ENCODE measurements at regions not wholly inside any gene's neighbourhood (a gene's known extent, or its start where the extent isn't known, plus 50 kb on each side); places are given as distances from the start of the nearest gene placed in this dataset.

- Histone ChIP-seq H3K9ac (ENCODE audit: low read length) (no peak overlapping the region), H3K4me1 (ENCODE audit: control insufficient read depth in 1 of 2, insufficient read depth in 2 of 2, low read length in 2 of 2) (no peaks in the 10 kb centered on the region), H3K36me3 (ENCODE audit: control insufficient read depth in 1 of 2, insufficient read depth in 2 of 2, low read length in 2 of 2) (no peaks in the 10 kb centered on the region), H3K27me3 (ENCODE audit: insufficient read depth, low read length) (no peaks in the 10 kb centered on the region; the same call in 1 of the 2 replicates), H3K27ac (ENCODE audit: low read depth, low read length) (no peak overlapping the region), H4K20me1 (ENCODE audit: insufficient read depth) (no peaks in the 10 kb centered on the region), H3K9me3 (ENCODE audit: control insufficient read depth in 1 of 2, insufficient read depth in 1 of 2, low read depth in 1 of 2, low read length in 2 of 2) (no peaks in the 10 kb centered on the region), H3K4me3 (replicated peaks in 1 of 2; ENCODE audit: low read depth in 1 of 2, low read length in 2 of 2) (no peak overlapping the region), H3K9me2 (ENCODE audit: insufficient read depth) (no peaks in the 10 kb centered on the region), H2AFZ (ENCODE audit: low read depth, low read length, poor library complexity, severe bottlenecking) (no peak overlapping the region), H3K79me2 (ENCODE audit: insufficient read depth, low read length) (no peaks in the 10 kb centered on the region), H3K4me2 (ENCODE audit: low read length) (no peak overlapping the region)
- TF ChIP-seq ZFX (IDR thresholded peaks at IDR 0.05), result no peak
- TF ChIP-seq POLR2A (IDR thresholded peaks at IDR 0.05; ENCODE audit: borderline replicate concordance, extremely low read depth, insufficient read depth, insufficient read length), result no peak
- no peak for TF ChIP-seq ELF1 (IDR thresholded peaks at IDR 0.05; ENCODE audit: borderline replicate concordance, low read depth)
- TF ChIP-seq, protein P1, sequence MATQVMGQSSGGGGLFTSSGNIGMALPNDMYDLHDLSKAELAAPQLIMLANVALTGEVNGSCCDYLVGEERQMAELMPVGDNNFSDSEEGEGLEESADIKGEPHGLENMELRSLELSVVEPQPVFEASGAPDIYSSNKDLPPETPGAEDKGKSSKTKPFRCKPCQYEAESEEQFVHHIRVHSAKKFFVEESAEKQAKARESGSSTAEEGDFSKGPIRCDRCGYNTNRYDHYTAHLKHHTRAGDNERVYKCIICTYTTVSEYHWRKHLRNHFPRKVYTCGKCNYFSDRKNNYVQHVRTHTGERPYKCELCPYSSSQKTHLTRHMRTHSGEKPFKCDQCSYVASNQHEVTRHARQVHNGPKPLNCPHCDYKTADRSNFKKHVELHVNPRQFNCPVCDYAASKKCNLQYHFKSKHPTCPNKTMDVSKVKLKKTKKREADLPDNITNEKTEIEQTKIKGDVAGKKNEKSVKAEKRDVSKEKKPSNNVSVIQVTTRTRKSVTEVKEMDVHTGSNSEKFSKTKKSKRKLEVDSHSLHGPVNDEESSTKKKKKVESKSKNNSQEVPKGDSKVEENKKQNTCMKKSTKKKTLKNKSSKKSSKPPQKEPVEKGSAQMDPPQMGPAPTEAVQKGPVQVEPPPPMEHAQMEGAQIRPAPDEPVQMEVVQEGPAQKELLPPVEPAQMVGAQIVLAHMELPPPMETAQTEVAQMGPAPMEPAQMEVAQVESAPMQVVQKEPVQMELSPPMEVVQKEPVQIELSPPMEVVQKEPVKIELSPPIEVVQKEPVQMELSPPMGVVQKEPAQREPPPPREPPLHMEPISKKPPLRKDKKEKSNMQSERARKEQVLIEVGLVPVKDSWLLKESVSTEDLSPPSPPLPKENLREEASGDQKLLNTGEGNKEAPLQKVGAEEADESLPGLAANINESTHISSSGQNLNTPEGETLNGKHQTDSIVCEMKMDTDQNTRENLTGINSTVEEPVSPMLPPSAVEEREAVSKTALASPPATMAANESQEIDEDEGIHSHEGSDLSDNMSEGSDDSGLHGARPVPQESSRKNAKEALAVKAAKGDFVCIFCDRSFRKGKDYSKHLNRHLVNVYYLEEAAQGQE (IDR thresholded peaks at IDR 0.05; ENCODE audit: low read depth), result no peak
- no peak for TF ChIP-seq CEBPB (IDR thresholded peaks at IDR 0.05; ENCODE audit: low read depth)
- TF ChIP-seq RAD21 (IDR thresholded peaks at IDR 0.05; ENCODE audit: low read depth), result no peak
- TF ChIP-seq SIN3A (IDR thresholded peaks at IDR 0.05; ENCODE audit: low read depth), result no peak
- TF ChIP-seq, protein P2, sequence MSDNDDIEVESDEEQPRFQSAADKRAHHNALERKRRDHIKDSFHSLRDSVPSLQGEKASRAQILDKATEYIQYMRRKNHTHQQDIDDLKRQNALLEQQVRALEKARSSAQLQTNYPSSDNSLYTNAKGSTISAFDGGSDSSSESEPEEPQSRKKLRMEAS (IDR thresholded peaks at IDR 0.05), result no peak
- TF ChIP-seq JUND (IDR thresholded peaks at IDR 0.05), result no peak
- no peak for TF ChIP-seq EZH2phosphoT487 (IDR thresholded peaks at IDR 0.05; ENCODE audit: borderline replicate concordance)
- intact Hi-C loops (cut with micrococcal nuclease), result no loop called here
- DNase-seq (ENCODE audit: low read depth, low spot score), result no peak
- CTCF ChIA-PET, result no interaction called here
- POLR2A ChIA-PET, result no interaction called here
- no peak for ATAC-seq
- no TSS peak for BruUV-seq (replicated peaks)
- RAD21 ChIA-PET (ENCODE audit: low non-redundant PET in 1 of 2, low total read pairs in 2 of 2, uncharacterized antibody in 2 of 2, unreplicated experiment in 2 of 2), result no interaction called here
These were observed 283.8 kb downstream of the C7orf25 start for GRCh38 chr7:42628054-42628453.
